GM23338 (cell line): ENCODE measurements at regions not wholly inside any gene's neighbourhood (a gene's known extent, or its start where the extent isn't known, plus 50 kb on each side); places are given as distances from the start of the nearest gene placed in this dataset.
A peak's percentile ranks its signal among the peaks of the same experiment; 100 is the strongest.

Experiments
- ATAC-seq: fragments of 200-7000 bp; cut with Tn5 transposase; 3 replicates; pipeline ENCODE4 v1.9.1; 2020
- DNase-seq: peaks from one replicate; pipeline ENCODE4 v3.0.0-alpha.2; 2015; ENCODE audit warnings: low spot score
- H2AFZ ChIP-seq: fragments of 200-600 bp; sonication (generic); 2 replicates; pipeline ENCODE4 v1.8.0; 2016; ENCODE audit warnings: antibody characterized with exemption, mild to moderate bottlenecking, moderate library complexity
- H3F3A ChIP-seq: fragments of 200-600 bp; sonication (generic); replicated peaks from 2 replicates; pipeline ENCODE4 v1.8.0; 2017; ENCODE audit warnings: antibody characterized with exemption, mixed run types, low read depth
- H3K27ac ChIP-seq: fragments of 200-600 bp; sonication (generic); 2 replicates; pipeline ENCODE4 v1.6.1; 2016; ENCODE audit warnings: low read depth
- H3K27me3 ChIP-seq: fragments of 200-600 bp; sonication (generic); 2 replicates; pipeline ENCODE4 v1.8.0; 2016; ENCODE audit warnings: mild to moderate bottlenecking, mixed run types, moderate library complexity; ENCODE audit not compliant: insufficient read depth
- H3K36me3 ChIP-seq: fragments of 200-600 bp; sonication (generic); 2 replicates; pipeline ENCODE4 v1.8.0; 2016; ENCODE audit warnings: mild to moderate bottlenecking; ENCODE audit not compliant: insufficient read depth
- H3K4me1 ChIP-seq: fragments of 200-600 bp; sonication (generic); 2 replicates; pipeline ENCODE4 v1.8.0; 2016; ENCODE audit warnings: mild to moderate bottlenecking, moderate library complexity; ENCODE audit not compliant: insufficient read depth
- H3K4me2 ChIP-seq: fragments of 200-600 bp; sonication (generic); 2 replicates; pipeline ENCODE4 v1.7.1; 2017; ENCODE audit warnings: mixed run types
- H3K4me3 ChIP-seq: fragments of 200-600 bp; sonication (generic); 2 replicates; pipeline ENCODE4 v1.6.1; 2016; ENCODE audit warnings: mixed run types
- H3K79me2 ChIP-seq: fragments of 200-600 bp; sonication (generic); replicated peaks from 2 replicates; pipeline ENCODE4 v1.8.0; 2017; ENCODE audit warnings: mild to moderate bottlenecking; ENCODE audit not compliant: insufficient read depth
- H3K9me2 ChIP-seq: fragments of 200-600 bp; sonication (generic); 2 replicates; pipeline ENCODE4 v1.8.0; 2017; ENCODE audit not compliant: insufficient read depth
- H4K20me1 ChIP-seq: fragments of 200-600 bp; sonication (generic); replicated peaks from 2 replicates; pipeline ENCODE4 v1.8.0; 2017; ENCODE audit warnings: mild to moderate bottlenecking; ENCODE audit not compliant: insufficient read depth
- H3K27ac Mint-ChIP-seq: 2 replicates; pipeline ENCODE4 v1.8.0; 2020; ENCODE audit warnings: inconsistent platforms, mild to moderate bottlenecking, moderate library complexity, mixed read lengths
- H3K27me3 Mint-ChIP-seq: 3 replicates; pipeline ENCODE4 v1.8.0; 2022; ENCODE audit warnings: low read depth, mild to moderate bottlenecking, moderate library complexity, mixed read lengths, inconsistent platforms; ENCODE audit not compliant: insufficient read depth, poor library complexity
- H3K36me3 Mint-ChIP-seq: 3 replicates; pipeline ENCODE4 v1.8.0; 2021; ENCODE audit warnings: low read depth, mild to moderate bottlenecking, inconsistent platforms, moderate library complexity, mixed read lengths
- H3K4me1 Mint-ChIP-seq: 3 replicates; pipeline ENCODE4 v1.8.0; 2020; ENCODE audit warnings: mild to moderate bottlenecking, inconsistent platforms, mixed read lengths
- H3K4me3 Mint-ChIP-seq: 3 replicates; pipeline ENCODE4 v1.8.0; 2021; ENCODE audit warnings: moderate library complexity, mild to moderate bottlenecking, inconsistent platforms, mixed read lengths
- H3K9me3 Mint-ChIP-seq: 3 replicates; pipeline ENCODE4 v1.8.0; 2020; ENCODE audit warnings: moderate library complexity, mild to moderate bottlenecking, inconsistent platforms, mixed read lengths
- CREB1 ChIP-seq: fragments of 250-450 bp; sonication (Bioruptor Pico); IDR thresholded peaks from 2 replicates; pipeline ENCODE4 v1.5.0; 2020; ENCODE audit warnings: low read depth, mild to moderate bottlenecking, moderate library complexity
- CTCF ChIP-seq, 2 experiments: fragments of 200-600 bp in 1 of 2; sonication (generic) in 1 of 2; conservative IDR thresholded peaks; 2 replicates each; pipeline versions ENCODE4 v1.5.1 to v1.6.1; 2016 to 2017; ENCODE audit warnings: antibody characterized with exemption in 2 of 2, low read depth in 2 of 2, mild to moderate bottlenecking in 2 of 2, moderate library complexity in 1 of 2
- ETS1 ChIP-seq: IDR thresholded peaks from 2 replicates; pipeline ENCODE4 v1.6.1; 2016; ENCODE audit warnings: antibody characterized with exemption
- EZH2 ChIP-seq: fragments of 200-600 bp; sonication (generic); IDR thresholded peaks from one replicate; pipeline ENCODE4 v1.8.0; 2017; ENCODE audit warnings: antibody characterized with exemption, mild to moderate bottlenecking, low read depth; ENCODE audit not compliant: unreplicated experiment
- EZH2phosphoT487 ChIP-seq: fragments of 200-600 bp; sonication (generic); IDR thresholded peaks from one replicate; pipeline ENCODE4 v1.8.1; 2018; ENCODE audit warnings: antibody characterized with exemption; ENCODE audit not compliant: unreplicated experiment
- JUNB ChIP-seq: IDR thresholded peaks from one replicate; pipeline ENCODE4 v1.6.1; 2016; ENCODE audit warnings: antibody characterized with exemption; ENCODE audit not compliant: unreplicated experiment
- NANOG ChIP-seq: IDR thresholded peaks from 2 replicates; pipeline ENCODE4 v1.6.1; 2016; ENCODE audit warnings: antibody characterized with exemption, borderline replicate concordance
- POLR2AphosphoS5 ChIP-seq: IDR thresholded peaks from 2 replicates; pipeline ENCODE4 v1.6.1; 2016; ENCODE audit warnings: antibody characterized with exemption, low read depth
- REST ChIP-seq: IDR thresholded peaks from one replicate; pipeline ENCODE4 v1.6.1; 2018; ENCODE audit warnings: antibody characterized with exemption; ENCODE audit not compliant: unreplicated experiment
- ZNF114 ChIP-seq: fragments of 250-450 bp; sonication (Bioruptor Pico); IDR thresholded peaks from 2 replicates; pipeline ENCODE4 v1.5.0; 2020; ENCODE audit warnings: mild to moderate bottlenecking, moderate library complexity

GRCh38 chr10:29948881-29949355 lies 110.5 kb downstream of the JCAD start:
- Histone ChIP-seq H2AFZ (peak overlapping the region; percentile 43), H3K36me3 (no peaks in the 10 kb centered on the region), H3K27me3 (no peaks in the 10 kb centered on the region), H3K4me1 (no peaks in the 10 kb centered on the region), H3K4me3 (no peak overlapping the region), H4K20me1 (no peaks in the 10 kb centered on the region), H3K9me2 (no peaks in the 10 kb centered on the region; the same call in 1 of the 2 replicates), H3K27ac (no peak overlapping the region), H3F3A (no peaks in the 10 kb centered on the region), H3K4me2 (no peak overlapping the region), H3K79me2 (no peaks in the 10 kb centered on the region)
- no peak for TF ChIP-seq REST
- TF ChIP-seq JUNB, result no peak
- TF ChIP-seq EZH2, result no peak
- TF ChIP-seq EZH2phosphoT487, result no peak
- TF ChIP-seq ETS1, result no peak
- no peak for TF ChIP-seq ZNF114 (CRISPR knock-in tag)
- TF ChIP-seq NANOG, result no peak
- TF ChIP-seq CREB1 (CRISPR knock-in tag), result no peak
- no peak for TF ChIP-seq POLR2AphosphoS5
- Mint-ChIP-seq H3K4me1 (peaks cover 6% of the 10 kb centered on the region; the same call in 2 of the 3 replicates), H3K36me3 (no peaks in the 10 kb centered on the region), H3K4me3 (no peak overlapping the region), H3K9me3 (no peaks in the 10 kb centered on the region), H3K27me3 (peaks cover 2% of the 10 kb centered on the region), H3K27ac (peak overlapping the region; percentile 27; the same call in 1 of the 2 replicates)
- no peak for DNase-seq
- no peak for ATAC-seq

- peaks cover 2% of the 10 kb centered on the region for H3K27me3 Mint-ChIP-seq
- H3K36me3 Mint-ChIP-seq, result no peaks in the 10 kb centered on the region
- no peaks in the 10 kb centered on the region for H3K9me3 Mint-ChIP-seq
- no peak overlapping the region for H3K4me2 ChIP-seq
- no peak overlapping the region for H3K4me3 Mint-ChIP-seq
- no peaks in the 10 kb centered on the region for H3K27me3 ChIP-seq
- H3K36me3 ChIP-seq, result no peaks in the 10 kb centered on the region
- no peaks in the 10 kb centered on the region for H4K20me1 ChIP-seq
- no peak for TF ChIP-seq EZH2phosphoT487
- TF ChIP-seq CTCF (conservative IDR thresholded peaks at IDR 0.05; ENCODE audit: low read depth in 2 of 2), result 0 out of 4 replicates have a peak, but pooled peaks of 1 of the 2 experiments have one; percentile 15
- H3K27ac Mint-ChIP-seq, result no peak overlapping the region
- no peaks in the 10 kb centered on the region for H3F3A ChIP-seq
- no peaks in the 10 kb centered on the region for H3K4me1 ChIP-seq
- ATAC-seq (peak; percentile 79), DNase-seq (peak; percentile 15)
- H3K79me2 ChIP-seq, result no peaks in the 10 kb centered on the region
- H3K27ac ChIP-seq, result no peak overlapping the region
- no peak overlapping the region for H2AFZ ChIP-seq
- H3K4me1 Mint-ChIP-seq, result peaks cover 6% of the 10 kb centered on the region; the same call in 2 of the 3 replicates
- no peak overlapping the region for H3K4me3 ChIP-seq
- no peaks in the 10 kb centered on the region; the same call in 1 of the 2 replicates for H3K9me2 ChIP-seq
These were observed 111.7 kb downstream of the JCAD start for GRCh38 chr10:29947701-29948060.
